ENCODE measurements at regions not wholly inside any gene's neighbourhood (a gene's known extent, or its start where the extent isn't known, plus 50 kb on each side); places are given as distances from the start of the nearest gene placed in this dataset.

DNA sequence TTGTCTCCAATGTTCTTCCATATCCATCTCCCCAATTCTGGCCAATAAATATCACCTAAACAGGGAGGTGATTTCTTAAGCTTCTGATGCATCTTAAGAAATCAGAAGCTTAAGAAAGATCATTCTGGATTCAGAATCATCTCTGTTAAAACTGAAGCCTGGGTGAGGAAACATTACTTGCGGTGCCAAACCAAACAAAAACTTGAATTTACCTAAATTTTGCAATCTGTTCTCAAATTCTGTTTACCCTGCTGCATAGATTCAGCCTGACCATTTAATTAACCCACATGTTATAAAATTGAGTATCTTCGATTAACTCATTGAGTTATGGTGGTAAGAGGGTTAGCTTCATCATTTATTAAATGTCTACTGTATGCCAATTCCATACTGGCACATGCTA is 204.4 kb upstream of the ZNF385D start (continued):
- TF ChIP-seq, protein P1, sequence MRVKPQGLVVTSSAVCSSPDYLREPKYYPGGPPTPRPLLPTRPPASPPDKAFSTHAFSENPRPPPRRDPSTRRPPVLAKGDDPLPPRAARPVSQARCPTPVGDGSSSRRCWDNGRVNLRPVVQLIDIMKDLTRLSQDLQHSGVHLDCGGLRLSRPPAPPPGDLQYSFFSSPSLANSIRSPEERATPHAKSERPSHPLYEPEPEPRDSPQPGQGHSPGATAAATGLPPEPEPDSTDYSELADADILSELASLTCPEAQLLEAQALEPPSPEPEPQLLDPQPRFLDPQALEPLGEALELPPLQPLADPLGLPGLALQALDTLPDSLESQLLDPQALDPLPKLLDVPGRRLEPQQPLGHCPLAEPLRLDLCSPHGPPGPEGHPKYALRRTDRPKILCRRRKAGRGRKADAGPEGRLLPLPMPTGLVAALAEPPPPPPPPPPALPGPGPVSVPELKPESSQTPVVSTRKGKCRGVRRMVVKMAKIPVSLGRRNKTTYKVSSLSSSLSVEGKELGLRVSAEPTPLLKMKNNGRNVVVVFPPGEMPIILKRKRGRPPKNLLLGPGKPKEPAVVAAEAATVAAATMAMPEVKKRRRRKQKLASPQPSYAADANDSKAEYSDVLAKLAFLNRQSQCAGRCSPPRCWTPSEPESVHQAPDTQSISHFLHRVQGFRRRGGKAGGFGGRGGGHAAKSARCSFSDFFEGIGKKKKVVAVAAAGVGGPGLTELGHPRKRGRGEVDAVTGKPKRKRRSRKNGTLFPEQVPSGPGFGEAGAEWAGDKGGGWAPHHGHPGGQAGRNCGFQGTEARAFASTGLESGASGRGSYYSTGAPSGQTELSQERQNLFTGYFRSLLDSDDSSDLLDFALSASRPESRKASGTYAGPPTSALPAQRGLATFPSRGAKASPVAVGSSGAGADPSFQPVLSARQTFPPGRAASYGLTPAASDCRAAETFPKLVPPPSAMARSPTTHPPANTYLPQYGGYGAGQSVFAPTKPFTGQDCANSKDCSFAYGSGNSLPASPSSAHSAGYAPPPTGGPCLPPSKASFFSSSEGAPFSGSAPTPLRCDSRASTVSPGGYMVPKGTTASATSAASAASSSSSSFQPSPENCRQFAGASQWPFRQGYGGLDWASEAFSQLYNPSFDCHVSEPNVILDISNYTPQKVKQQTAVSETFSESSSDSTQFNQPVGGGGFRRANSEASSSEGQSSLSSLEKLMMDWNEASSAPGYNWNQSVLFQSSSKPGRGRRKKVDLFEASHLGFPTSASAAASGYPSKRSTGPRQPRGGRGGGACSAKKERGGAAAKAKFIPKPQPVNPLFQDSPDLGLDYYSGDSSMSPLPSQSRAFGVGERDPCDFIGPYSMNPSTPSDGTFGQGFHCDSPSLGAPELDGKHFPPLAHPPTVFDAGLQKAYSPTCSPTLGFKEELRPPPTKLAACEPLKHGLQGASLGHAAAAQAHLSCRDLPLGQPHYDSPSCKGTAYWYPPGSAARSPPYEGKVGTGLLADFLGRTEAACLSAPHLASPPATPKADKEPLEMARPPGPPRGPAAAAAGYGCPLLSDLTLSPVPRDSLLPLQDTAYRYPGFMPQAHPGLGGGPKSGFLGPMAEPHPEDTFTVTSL (CRISPR knock-in tag; IDR thresholded peaks at IDR 0.05; ENCODE audit: borderline replicate concordance), result no peak
- TF ChIP-seq KAT7 (CRISPR knock-in tag; IDR thresholded peaks at IDR 0.05; ENCODE audit: borderline replicate concordance), result no peak

DNA sequence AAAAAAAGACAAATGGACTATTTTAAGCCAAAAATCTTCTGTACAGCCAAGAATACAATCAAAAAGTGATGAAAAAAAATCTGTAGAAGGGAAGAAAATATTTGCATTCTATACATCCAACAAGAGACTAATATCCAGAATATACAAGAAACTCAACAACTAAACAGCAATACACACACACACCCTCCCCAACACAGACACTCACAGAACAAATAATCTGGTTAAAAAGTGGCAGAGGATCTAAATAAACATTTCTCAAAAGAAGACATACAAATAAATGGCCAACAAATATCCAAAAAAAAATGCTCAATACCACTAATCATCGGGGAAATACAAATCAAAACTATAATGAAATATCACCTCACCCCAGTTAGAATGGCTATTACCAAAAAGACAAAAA is 209.0 kb upstream of the ZNF385D start:
- FAIRE-seq, result no peak
- CTCF ChIA-PET (ENCODE audit: low intra/inter-chr PET ratio, low total read pairs), result no interaction called here
- H3K4me2 ChIP-seq (ENCODE audit: low read depth, low read length), result no peak overlapping the region
- in situ Hi-C loops (cut with HindIII; ENCODE audit: extremely low pct_ligation_motif_present, low pct_unique_long_range_greater_than_20kb), result no loop called here
- H3K79me2 ChIP-seq (ENCODE audit: insufficient read depth, low read length), result no peaks in the 10 kb centered on the region
- no peaks in the 10 kb centered on the region for H3K36me3 ChIP-seq (replicated peaks in 1 of 2; ENCODE audit: control insufficient read depth in 1 of 2, insufficient read depth in 2 of 2, low read length in 2 of 2)
- no peak overlapping the region for H3K9ac ChIP-seq (ENCODE audit: insufficient read depth, low read depth, low read length)
- H4K20me1 ChIP-seq (ENCODE audit: insufficient read depth, low read length), result no peaks in the 10 kb centered on the region
- H3K4me3 ChIP-seq (replicated peaks in 1 of 3; ENCODE audit: insufficient read depth in 1 of 3, low read depth in 2 of 3, low read length in 3 of 3), result no peak overlapping the region
- H3K27ac ChIP-seq (ENCODE audit: extremely low read length, insufficient read depth, low read length), result no peak overlapping the region
- DNase-seq (ENCODE audit: low spot score), result no peak
- no peak for ATAC-seq
- intact Hi-C loops (cut with micrococcal nuclease; ENCODE audit: unreplicated experiment), result no loop called here
- no peaks in the 10 kb centered on the region for H3K4me1 ChIP-seq (ENCODE audit: insufficient read depth, low read length)
- H3K9me3 ChIP-seq (ENCODE audit: low read length), result no peaks in the 10 kb centered on the region
- POLR2A ChIA-PET, result no interaction called here
- 0% methylated on average over 1 of the region's 1 CpG for WGBS (ENCODE audit: low lambda C conversion rate)
- H2AFZ ChIP-seq (ENCODE audit: low read length), result no peak overlapping the region
- H3K27me3 ChIP-seq (ENCODE audit: control insufficient read depth in 1 of 2, insufficient read depth in 2 of 2, low read length in 2 of 2), result no peaks in the 10 kb centered on the region; a peak in 1 of 5 replicates
- no TSS peak for BruUV-seq (replicated peaks)
- TF ChIP-seq ZNF792 (CRISPR knock-in tag; IDR thresholded peaks at IDR 0.05), result no peak

All from HepG2 (cell line).